ENCODE measurements at regions not wholly inside any gene's neighbourhood (a gene's known extent, or its start where the extent isn't known, plus 50 kb on each side); places are given as distances from the start of the nearest gene placed in this dataset.

DNA sequence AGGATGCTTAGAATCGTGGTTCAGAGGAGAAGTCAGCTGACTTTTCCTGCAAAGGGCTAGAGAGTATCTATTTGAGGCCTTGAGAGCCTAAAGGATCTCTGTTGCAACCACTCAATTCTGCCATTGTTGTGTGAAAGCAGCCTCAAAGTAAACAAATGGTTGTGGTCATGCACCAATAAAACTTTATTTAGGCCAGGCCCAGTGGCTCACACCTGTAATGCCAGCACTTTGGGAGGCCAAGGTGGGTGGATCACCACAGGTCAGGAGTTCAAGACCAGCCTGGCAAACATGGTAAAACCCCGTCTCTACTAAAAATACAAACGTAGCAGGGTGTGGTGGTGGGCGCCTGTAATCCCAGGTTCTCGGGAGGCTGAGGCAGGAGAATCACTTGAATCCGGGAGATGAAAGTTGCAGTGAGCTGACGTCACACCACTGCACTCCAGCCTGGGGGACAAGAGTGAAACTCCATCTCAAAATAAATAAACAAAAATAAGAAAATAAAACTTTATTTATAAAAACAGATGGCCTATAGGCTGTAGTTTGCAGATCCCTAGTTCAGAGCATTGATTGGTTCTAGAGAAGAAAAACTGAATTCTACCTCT, 135.9 kb upstream of the KLF4 start:
- DNase-seq: no peak
- Histone ChIP-seq H3K27me3 (no peaks in the 10 kb centered on the region), H3K36me3 (no peaks in the 10 kb centered on the region)

DNA sequence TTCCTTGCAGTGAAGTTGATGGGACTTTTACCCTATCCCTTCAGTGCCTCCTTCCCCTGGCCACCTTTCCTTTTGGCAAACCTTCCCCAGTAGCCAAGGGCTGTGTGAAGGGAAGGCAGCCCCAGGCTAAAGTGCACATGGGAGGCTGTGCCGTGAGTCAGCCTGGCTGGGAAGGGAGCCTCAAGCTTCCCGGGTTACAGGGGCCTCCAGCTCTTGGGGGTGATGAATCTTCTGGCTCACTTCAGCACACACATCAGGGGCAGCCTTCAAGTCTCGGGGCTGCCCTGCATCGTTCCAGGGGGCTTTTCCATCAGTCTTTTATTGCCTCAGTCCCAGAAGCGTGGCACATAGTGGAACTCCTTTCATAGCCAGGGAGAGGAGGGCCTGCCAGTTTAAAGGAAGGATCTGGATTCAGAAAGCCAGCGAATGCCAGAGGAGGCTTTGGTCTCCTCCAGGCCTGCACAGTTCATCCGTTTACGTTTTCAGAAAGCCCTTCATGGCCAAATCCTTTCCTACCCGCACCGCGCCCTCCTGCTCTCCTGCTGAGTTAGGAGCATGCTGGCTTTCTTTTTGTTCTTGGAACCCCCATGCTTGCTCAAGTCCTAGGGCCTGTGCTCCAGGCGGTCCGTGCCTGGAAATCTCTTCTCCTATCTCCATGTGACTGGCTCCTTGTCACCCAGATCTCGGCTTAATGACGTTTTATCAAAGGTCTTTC, 134.8 kb upstream of the KLF4 start:
- peak; percentile 90 for DNase-seq
- no peak overlapping the region for H3K4me3 ChIP-seq
- no peaks in the 10 kb centered on the region for H3K9me3 ChIP-seq
- no peaks in the 10 kb centered on the region for H3K27me3 ChIP-seq
- no peaks in the 10 kb centered on the region for H3K36me3 ChIP-seq

More for the DNA sequence above, 135.9 kb upstream of the KLF4 start:
- Histone ChIP-seq H3K9me3 (no peaks in the 10 kb centered on the region), H3K4me3 (no peak overlapping the region)

DNA sequence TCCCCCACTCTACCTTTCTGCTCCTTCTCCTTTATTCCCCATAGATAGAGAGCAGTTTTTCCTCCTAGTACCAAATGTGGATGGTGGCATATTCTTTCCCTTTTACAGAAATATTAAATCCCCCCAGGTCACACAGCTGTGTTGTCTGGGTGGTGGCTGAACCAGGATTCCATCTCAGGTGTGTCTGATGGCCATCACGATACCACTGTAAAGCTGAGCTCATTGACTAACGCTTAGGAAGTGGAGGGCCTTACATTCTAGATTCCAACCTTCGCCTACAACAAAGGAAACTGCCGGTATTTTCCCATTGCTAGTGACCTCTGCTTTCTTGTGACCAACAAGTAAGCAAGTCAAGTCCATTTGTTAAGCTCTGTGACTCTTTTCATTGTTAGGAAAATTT, 131.9 kb upstream of the KLF4 start:
- H3K4me3 ChIP-seq: no peak overlapping the region
- DNase-seq: no peak
- H3K27me3 ChIP-seq: no peaks in the 10 kb centered on the region
- no peaks in the 10 kb centered on the region for H3K36me3 ChIP-seq
- no peaks in the 10 kb centered on the region for H3K9me3 ChIP-seq

DNA sequence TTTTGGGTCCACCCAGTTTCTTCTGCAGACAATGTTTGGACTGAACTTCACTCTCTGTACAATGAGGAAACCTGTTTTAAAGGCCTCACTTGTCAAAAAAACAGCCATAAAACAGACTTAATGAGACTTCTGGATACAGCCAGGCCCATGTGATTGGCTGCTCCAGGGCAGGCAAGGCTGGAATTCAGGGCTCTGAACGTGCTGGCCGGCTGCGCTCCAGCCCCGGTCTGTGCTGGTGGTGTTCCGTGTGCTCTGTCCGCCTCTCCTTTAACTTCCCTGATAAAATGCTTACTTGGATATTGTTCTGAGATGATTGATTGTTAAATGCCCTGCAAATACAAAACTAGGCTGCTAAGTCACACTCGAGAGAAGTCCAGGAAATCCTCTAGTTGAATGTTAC, 131.2 kb upstream of the KLF4 start:
- Histone ChIP-seq H3K4me3 (no peak overlapping the region), H3K27me3 (no peaks in the 10 kb centered on the region), H3K9me3 (no peaks in the 10 kb centered on the region), H3K36me3 (no peaks in the 10 kb centered on the region)
- DNase-seq: no peak

DNA sequence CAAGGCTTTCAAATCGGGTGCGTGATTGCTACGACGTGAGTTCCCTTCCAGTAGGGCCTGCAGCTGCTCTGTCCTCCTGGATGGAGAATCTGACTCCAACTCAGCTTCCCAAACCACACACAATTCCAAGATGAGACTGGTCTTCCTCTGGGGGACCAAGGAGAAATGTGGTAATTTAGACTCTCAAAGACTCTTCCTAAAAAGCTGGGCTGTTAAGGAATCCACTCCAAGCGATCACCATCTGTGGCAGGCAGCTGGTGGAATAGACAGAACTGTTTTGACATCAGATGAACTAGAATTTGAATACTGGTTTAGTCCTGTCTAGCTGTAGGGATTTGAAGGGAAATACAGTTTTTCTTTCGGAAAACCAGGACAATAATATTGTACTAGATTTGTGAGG, 130.7 kb upstream of the KLF4 start:
- Histone ChIP-seq H3K9me3 (no peaks in the 10 kb centered on the region), H3K4me3 (no peak overlapping the region), H3K36me3 (no peaks in the 10 kb centered on the region), H3K27me3 (no peaks in the 10 kb centered on the region)
- DNase-seq: no peak

DNA sequence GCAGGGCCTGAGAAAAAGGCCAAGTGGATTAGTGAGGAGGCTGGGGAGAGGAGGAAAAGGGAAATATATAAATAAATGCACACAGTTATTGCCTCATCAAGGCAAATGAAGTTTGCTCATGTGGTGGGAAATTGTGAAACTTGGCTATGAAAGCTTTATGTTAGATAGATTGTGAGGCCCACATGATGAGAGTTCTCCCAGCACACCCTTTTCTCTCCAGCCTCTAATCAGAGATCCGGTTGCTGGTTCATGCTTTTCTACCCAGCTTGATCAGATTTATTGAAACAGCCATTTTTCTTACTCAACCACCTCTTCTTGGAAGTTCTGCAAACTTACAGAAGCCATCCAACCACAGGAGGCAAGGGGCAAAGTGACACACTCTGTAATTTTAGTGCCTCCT, 125.8 kb upstream of the KLF4 start:
- Histone ChIP-seq H3K4me3 (no peak overlapping the region), H3K36me3 (no peaks in the 10 kb centered on the region), H3K27me3 (no peaks in the 10 kb centered on the region), H3K9me3 (no peaks in the 10 kb centered on the region)
- DNase-seq: no peak

DNA sequence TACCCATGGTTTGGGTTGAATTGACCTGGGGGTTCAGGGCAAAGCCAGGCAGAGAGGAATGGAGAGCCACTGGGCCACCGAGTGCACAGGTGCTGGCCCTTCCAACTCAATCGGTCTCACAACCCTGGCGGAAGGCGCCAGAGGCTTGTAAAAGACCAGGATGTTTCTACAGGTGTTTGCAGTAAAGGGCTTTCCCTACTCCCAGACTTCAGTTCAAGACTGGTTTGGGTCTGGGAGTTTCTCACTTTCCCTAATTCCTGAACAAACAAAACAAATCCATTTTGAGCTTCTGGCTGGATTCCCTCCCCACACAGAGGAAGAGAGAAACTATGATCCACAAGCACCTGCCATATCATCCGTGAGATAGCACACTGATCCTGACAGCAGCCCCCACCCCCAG, 125.2 kb upstream of the KLF4 start:
- H3K9me3 ChIP-seq: no peaks in the 10 kb centered on the region
- no peaks in the 10 kb centered on the region for H3K36me3 ChIP-seq
- H3K4me3 ChIP-seq: no peak overlapping the region
- no peak for DNase-seq
- no peaks in the 10 kb centered on the region; the same call in 1 of the 2 replicates for H3K27me3 ChIP-seq

DNA sequence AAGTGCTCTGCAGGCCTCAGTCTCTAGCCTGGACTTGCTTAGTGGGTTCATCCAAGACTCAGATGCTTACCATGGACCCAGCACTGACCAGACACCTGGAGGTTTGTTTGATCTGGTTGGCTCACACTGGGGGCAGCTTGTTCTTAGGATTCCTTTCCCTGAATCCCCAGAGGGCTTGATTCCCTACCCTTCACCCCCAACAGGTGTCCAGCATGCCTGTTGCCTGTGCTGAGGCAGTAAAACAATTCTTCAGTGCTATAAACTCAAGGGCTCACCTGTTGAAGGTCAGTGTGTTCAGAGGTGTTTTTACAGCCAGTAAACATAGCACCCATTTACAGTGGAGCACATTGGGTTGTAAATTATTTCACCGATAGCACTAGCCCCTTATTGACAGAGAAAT, 123.8 kb upstream of the KLF4 start:
- Histone ChIP-seq H3K9me3 (no peaks in the 10 kb centered on the region), H3K27me3 (no peaks in the 10 kb centered on the region; the same call in 1 of the 2 replicates), H3K36me3 (no peaks in the 10 kb centered on the region), H3K4me3 (no peak overlapping the region)
- no peak for DNase-seq

DNA sequence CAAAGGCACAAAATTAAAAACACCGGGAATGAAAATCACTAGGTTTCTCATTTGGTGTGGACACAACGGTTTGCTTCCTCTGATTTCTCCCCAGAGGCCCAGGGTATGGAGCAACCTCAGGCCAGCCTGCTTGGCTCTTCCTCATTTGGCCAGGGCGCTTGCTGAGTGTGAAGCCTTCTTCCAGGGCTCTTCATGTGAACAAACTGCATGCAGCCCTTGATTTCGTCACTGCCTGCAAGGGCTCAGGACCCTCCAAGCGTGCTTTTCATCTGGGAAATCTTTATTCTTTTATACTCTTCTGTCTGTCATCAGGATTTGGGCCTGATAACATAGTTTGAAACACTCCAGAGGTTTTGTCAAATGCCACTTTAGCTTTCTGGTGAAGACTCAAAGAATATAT, 122.6 kb upstream of the KLF4 start:
- Histone ChIP-seq H3K36me3 (no peaks in the 10 kb centered on the region), H3K4me3 (no peak overlapping the region), H3K9me3 (no peaks in the 10 kb centered on the region), H3K27me3 (no peaks in the 10 kb centered on the region; the same call in 1 of the 2 replicates)
- DNase-seq: no peak

DNA sequence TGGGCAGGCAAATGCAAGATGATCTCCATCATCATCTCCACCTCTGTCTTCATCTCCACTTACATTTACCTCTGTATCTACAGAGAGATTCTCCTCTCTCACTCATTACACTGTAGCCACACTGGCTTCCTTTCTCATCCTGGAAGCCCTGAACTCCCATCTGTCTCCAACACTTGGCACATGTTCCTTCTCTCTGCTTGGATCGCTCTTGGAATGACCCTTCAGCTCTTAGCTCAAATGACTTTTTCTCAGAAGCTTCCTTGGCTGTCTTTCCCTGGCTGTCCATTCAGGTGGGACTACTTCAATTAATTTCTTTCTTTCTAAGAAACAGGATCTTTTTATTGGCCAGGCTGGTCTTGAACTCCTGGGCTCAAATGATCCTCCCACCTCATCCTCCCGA, 120.0 kb upstream of the KLF4 start:
- H3K27me3 ChIP-seq: no peaks in the 10 kb centered on the region; the same call in 1 of the 2 replicates
- no peak for DNase-seq
- H3K9me3 ChIP-seq: no peaks in the 10 kb centered on the region
- H3K36me3 ChIP-seq: no peaks in the 10 kb centered on the region
- H3K4me3 ChIP-seq: no peak overlapping the region

DNA sequence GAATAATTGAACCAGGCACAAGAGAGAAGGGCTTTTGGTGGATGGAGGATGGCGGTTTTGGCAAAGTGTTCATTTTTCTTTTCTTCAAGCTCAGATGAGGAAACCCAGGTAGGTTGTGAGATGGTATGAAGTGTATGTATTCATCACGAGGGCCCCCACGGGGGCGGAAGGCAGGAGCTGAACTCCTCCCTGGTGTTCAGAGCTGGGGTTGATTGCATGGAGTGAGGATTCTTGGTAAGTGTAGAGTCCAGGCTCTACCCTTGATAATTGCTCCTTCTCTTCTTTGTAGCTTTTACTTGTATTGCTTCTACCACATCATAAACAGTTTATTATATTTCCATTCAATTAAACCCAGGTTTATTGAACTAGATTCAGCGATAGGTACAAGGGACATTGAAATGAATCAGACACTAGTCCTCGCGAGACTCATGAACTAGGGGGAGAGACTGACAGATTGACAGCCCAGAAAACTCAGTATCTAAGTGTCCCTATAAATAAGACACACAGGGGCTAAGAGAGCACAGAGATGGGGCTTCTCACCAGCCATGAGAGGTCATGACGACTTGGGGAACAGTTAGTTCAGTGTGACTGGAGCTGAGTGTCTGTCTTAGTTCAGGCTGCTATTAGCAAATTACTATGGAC, 116.7 kb upstream of the KLF4 start:
- no peaks in the 10 kb centered on the region for H3K9me3 ChIP-seq
- H3K27me3 ChIP-seq: no peaks in the 10 kb centered on the region; the same call in 1 of the 2 replicates
- DNase-seq: no peak
- no peaks in the 10 kb centered on the region for H3K36me3 ChIP-seq
- no peak overlapping the region for H3K4me3 ChIP-seq

DNA sequence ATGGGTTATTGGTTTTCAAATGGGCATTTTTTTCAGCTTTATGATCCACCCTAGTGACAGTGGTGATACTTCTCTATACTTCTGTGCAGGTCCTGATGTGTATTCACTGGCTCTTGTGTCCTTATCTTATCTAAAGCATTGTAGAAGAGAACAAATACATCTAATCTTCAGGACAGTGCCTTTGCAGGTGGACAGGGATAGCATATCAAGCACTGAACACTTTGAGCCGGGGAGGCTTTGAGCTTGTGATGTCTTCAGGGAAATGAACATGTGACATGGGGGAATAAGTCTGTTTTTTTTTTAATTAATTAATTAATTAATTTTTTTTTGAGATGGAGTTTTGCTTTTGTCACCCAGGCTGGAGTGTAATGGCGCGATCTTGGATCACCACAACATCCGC, 115.5 kb upstream of the KLF4 start:
- Histone ChIP-seq H3K4me3 (no peak overlapping the region), H3K36me3 (no peaks in the 10 kb centered on the region), H3K9me3 (no peaks in the 10 kb centered on the region), H3K27me3 (no peaks in the 10 kb centered on the region; the same call in 1 of the 2 replicates)
- no peak for DNase-seq

DNA sequence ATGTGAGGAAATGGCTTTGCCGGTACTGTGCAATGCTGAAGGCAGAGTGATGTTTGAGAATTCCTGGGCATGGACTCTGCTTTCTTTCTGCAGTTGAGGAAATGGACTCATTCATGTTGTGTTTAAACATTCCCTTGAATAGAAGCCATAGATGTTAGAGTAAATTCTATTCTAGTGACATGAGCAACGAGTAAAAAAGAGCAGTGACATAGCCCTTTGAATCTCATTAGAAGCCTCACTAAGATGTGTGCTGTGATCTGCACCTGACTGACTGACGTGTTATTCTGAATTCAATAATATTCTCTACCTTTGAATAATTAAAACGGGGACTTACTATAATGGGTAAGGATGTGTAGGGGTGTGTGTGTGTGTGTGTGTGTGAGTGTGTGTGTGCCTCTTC, 113.7 kb upstream of the KLF4 start:
- no peak for DNase-seq
- no peak overlapping the region for H3K4me3 ChIP-seq
- no peaks in the 10 kb centered on the region for H3K9me3 ChIP-seq
- H3K27me3 ChIP-seq: no peaks in the 10 kb centered on the region
- H3K36me3 ChIP-seq: no peaks in the 10 kb centered on the region

DNA sequence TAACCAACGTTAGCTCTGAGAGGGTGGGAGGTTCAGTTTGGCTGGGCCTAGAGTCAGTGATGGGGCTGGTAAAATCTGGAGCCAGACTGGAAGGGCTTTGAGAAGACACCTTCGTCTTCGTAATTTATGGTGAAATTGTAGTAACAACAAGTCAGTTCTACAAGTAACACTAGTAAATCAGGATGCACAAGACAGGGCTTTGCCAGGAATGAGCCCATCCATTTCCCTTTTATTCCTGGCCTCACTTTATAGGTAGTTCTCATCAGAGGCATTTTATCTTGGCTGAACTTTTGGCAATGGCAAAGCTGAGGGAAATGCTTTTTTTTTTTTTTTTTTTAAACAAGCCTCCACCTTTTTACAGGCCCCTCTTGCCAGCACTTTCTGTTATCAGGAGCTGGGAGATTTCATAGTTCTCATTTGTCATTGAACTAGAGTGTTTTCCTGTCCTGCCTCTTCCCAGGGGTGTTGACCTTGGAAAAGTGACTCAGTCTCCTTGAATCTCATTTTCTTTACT, 110.5 kb upstream of the KLF4 start:
- no peaks in the 10 kb centered on the region for H3K36me3 ChIP-seq
- H3K27me3 ChIP-seq: no peaks in the 10 kb centered on the region
- no peak for DNase-seq
- H3K9me3 ChIP-seq: no peaks in the 10 kb centered on the region
- H3K4me3 ChIP-seq: no peak overlapping the region

DNA sequence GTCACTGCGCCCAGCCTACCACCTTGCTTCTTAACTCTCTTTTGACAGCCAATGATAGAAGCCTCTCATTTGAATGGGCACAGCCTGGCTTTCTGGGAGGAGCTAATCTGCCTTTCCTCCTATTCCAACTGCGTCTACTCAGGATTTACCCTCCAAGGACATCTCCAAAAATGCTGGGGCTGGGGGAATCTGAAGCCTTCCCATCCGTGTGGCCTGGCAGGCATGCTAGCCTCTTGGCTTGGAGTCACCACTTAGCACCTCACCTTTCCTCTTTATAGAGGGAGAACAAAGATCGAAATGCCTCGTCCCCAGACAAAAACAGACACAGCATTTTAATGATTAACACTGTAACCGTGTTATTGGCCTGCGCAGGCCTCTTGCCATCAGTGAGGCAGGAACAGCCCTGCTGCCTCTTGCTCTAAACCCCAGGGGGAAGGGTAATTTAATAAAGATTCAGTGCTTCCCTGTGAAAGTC, 108.2 kb upstream of the KLF4 start:
- DNase-seq: no peak

DNA sequence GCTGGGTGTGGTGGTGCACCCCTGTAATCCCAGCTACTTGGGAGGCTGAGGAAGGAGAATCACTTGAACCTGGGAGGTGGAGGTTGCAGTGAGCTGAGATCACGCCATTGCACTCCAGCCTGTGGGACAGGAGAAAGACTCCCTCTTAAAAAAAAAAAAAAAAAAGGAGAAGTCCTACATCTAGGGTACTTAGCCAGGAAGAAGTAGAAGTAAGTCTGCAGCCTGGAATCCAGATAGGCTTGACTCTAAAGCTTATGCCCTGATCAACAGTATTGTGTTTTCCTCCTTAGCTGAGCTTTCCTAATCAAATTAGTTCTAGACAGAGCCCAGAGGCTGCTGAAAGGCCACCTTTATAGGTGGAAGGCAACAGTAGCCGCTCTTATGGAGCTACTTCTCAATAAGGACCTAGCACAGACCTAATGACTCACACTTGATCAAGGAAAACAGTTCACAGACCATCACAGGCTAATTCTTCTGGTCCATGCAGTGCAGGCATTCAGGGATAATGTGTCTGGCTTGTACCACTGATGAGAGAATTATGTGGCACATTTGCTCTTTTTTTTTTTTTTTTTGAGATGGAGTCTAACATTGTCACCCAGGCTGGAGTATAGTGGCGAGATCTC, 105.5 kb upstream of the KLF4 start:
- no peak overlapping the region for H3K4me3 ChIP-seq
- H3K27me3 ChIP-seq: no peaks in the 10 kb centered on the region
- DNase-seq: no peak
- no peaks in the 10 kb centered on the region for H3K36me3 ChIP-seq
- H3K9me3 ChIP-seq: no peaks in the 10 kb centered on the region

More for the DNA sequence above, 108.2 kb upstream of the KLF4 start:
- H3K27me3 ChIP-seq: no peaks in the 10 kb centered on the region
- no peaks in the 10 kb centered on the region for H3K36me3 ChIP-seq
- no peak overlapping the region for H3K4me3 ChIP-seq
- no peaks in the 10 kb centered on the region for H3K9me3 ChIP-seq

DNA sequence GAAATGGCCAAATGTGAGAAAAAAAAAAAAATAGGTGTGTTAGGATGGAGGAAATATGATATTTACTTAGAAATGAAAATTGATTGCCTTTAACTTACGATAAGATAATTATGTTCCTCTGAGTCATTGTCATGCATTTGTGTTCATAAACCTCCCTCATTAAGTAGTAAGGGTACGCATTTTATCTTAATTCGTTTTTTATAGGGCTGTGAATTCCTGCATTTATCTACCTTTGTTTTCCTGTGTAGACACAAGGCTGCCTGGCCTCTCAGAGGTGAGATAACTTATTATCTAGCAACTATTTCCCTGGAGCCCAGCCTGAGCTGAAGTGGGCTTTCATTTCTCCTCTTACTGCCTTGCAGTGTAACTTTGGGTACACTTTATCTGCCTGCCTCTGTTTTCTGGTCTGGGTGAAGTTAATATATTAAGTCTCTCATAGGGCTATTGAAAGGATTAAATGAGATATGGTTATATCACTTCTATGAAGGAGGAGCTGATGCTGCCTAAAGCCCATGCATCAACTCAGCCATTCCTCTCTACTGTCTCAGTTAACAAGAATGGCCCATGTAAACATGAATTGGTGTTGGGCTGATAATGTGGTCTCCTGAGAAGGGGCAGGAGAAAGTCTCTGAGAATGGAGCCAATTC, 103.8 kb upstream of the KLF4 start:
- Histone ChIP-seq H3K4me3 (no peak overlapping the region), H3K36me3 (no peaks in the 10 kb centered on the region), H3K27me3 (no peaks in the 10 kb centered on the region), H3K9me3 (no peaks in the 10 kb centered on the region)
- DNase-seq: no peak
